ENCODE measurements at regions not wholly inside any gene's neighbourhood (a gene's known extent, or its start where the extent isn't known, plus 50 kb on each side); places are given as distances from the start of the nearest gene placed in this dataset.

DNA sequence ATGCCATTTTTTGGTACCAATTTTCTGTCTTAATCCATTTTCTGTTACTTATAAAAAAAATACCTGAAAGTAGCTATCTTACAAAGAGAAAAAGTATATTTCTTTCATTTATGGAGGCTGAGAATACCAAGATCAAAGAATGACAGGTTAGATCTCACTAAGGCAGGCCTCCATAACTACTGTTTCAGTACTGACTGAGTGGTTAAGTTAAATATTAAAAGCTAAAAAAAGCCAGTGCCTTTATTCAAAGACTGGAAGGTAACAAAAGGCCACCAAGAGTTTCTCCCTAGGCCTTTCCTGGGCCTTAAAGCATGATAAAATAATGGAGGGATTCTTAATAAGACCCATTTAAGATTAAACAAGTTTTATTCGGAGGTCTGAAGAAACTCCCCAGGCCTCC, 687.7 kb upstream of the ADGRL4 start:
- intact Hi-C loops (cut with micrococcal nuclease; ENCODE audit: unreplicated experiment): no loop called here
- no peaks in the 10 kb centered on the region for H3K27me3 Mint-ChIP-seq (ENCODE audit: insufficient read depth, unreplicated experiment)
- H3K4me1 ChIP-seq: peaks cover 32% of the 10 kb centered on the region
- no peak overlapping the region for H3K4me3 ChIP-seq (ENCODE audit: low read depth, low read length)
- H3K9me3 Mint-ChIP-seq (ENCODE audit: unreplicated experiment): no peaks in the 10 kb centered on the region
- ChIA-PET POLR2A (no interaction called here), CTCF (no interaction called here)
- no TSS peak for BruUV-seq (replicated peaks)
- TF ChIP-seq, protein P1, sequence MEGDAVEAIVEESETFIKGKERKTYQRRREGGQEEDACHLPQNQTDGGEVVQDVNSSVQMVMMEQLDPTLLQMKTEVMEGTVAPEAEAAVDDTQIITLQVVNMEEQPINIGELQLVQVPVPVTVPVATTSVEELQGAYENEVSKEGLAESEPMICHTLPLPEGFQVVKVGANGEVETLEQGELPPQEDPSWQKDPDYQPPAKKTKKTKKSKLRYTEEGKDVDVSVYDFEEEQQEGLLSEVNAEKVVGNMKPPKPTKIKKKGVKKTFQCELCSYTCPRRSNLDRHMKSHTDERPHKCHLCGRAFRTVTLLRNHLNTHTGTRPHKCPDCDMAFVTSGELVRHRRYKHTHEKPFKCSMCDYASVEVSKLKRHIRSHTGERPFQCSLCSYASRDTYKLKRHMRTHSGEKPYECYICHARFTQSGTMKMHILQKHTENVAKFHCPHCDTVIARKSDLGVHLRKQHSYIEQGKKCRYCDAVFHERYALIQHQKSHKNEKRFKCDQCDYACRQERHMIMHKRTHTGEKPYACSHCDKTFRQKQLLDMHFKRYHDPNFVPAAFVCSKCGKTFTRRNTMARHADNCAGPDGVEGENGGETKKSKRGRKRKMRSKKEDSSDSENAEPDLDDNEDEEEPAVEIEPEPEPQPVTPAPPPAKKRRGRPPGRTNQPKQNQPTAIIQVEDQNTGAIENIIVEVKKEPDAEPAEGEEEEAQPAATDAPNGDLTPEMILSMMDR (IDR thresholded peaks at IDR 0.05; ENCODE audit: insufficient read depth in 1 of 2, low read depth in 1 of 2, low read length in 1 of 2, severe bottlenecking in 1 of 2, unreplicated experiment in 1 of 2): no peak
- peaks cover 25% of the 10 kb centered on the region for H3K4me1 Mint-ChIP-seq (ENCODE audit: low read depth, unreplicated experiment)
- DNase-seq: no peak
- H3K36me3 Mint-ChIP-seq (ENCODE audit: insufficient read depth, unreplicated experiment): no peaks in the 10 kb centered on the region
- no peaks in the 10 kb centered on the region for H3K27me3 ChIP-seq (replicated peaks; ENCODE audit: control insufficient read depth, insufficient read depth, low read length)
- peak overlapping the region; percentile 10 for H3K4me3 Mint-ChIP-seq (ENCODE audit: unreplicated experiment)
- no peaks in the 10 kb centered on the region for H3K36me3 ChIP-seq (ENCODE audit: control insufficient read depth, insufficient read depth, low read length)
- no peaks in the 10 kb centered on the region for H3K9me3 ChIP-seq
- H3K27ac Mint-ChIP-seq (ENCODE audit: unreplicated experiment): peak overlapping the region; percentile 25

DNA sequence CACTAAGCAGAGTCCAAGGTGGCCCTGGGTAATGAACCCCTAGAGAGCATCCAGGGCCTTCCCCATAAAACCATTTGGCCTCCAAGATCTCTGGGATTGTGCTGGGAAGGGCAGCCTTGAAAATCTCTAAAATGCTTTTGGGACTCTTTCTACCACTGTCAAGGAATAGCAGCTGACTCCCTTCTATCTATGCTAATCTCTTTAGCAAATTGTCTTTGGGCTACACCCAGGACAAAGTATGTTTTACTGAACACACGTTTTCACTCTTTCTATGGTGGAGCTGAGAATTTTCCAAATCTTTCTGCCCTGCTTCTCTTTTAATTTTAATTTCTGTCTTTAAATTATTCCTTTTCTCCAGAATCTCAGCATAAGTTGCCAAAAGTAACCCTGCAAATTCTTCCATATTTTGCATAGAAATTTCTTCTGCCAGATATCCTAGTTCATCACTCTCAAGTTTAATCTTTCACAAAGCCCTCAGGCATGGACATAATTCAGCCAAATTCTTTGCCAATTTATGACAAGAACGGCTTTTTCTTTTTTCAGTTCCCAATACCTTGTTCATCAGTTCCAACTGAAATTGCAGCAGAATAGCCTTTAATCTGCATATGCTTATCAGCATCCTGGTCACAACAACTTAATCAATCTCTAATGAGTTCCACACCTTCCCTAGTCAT, 687.0 kb upstream of the ADGRL4 start:
- CTCF ChIA-PET: no interaction called here
- no peaks in the 10 kb centered on the region for H3K36me3 Mint-ChIP-seq (ENCODE audit: insufficient read depth, unreplicated experiment)
- peaks cover 32% of the 10 kb centered on the region for H3K4me1 ChIP-seq
- peak overlapping the region; percentile 10 for H3K4me3 Mint-ChIP-seq (ENCODE audit: unreplicated experiment)
- peak overlapping the region; percentile 25 for H3K27ac Mint-ChIP-seq (ENCODE audit: unreplicated experiment)
- TF ChIP-seq, protein P1 (IDR thresholded peaks at IDR 0.05; ENCODE audit: insufficient read depth in 1 of 2, low read depth in 1 of 2, low read length in 1 of 2, severe bottlenecking in 1 of 2, unreplicated experiment in 1 of 2): no peak
- no peaks in the 10 kb centered on the region for H3K27me3 ChIP-seq (replicated peaks; ENCODE audit: control insufficient read depth, insufficient read depth, low read length)
- H3K9me3 ChIP-seq: no peaks in the 10 kb centered on the region
- no peaks in the 10 kb centered on the region for H3K27me3 Mint-ChIP-seq (ENCODE audit: insufficient read depth, unreplicated experiment)
- H3K4me3 ChIP-seq (ENCODE audit: low read depth, low read length): no peak overlapping the region
- no peak for DNase-seq
- no peaks in the 10 kb centered on the region for H3K9me3 Mint-ChIP-seq (ENCODE audit: unreplicated experiment)
- peaks cover 25% of the 10 kb centered on the region for H3K4me1 Mint-ChIP-seq (ENCODE audit: low read depth, unreplicated experiment)
- intact Hi-C loops (cut with micrococcal nuclease; ENCODE audit: unreplicated experiment): no loop called here
- POLR2A ChIA-PET: no interaction called here
- H3K36me3 ChIP-seq (ENCODE audit: control insufficient read depth, insufficient read depth, low read length): no peaks in the 10 kb centered on the region
- BruUV-seq (replicated peaks): no TSS peak

DNA sequence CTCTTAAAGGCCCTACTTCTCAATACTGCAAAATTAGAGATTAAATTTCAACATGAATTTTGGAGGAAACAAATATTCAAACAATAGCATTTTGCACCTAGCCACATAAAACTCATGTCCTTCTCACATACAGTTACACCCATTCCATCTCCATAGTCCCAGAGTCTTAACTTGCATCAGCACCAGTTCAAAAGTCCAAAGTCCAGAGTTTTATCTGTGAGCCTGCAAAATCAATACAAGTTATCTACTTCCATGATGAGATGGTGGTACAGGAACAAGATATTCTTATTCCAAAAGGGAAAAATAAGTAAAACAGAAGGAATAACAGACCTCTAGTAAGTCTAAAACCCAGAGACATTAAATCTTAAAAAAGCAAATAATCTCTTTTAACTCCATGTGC, 686.0 kb upstream of the ADGRL4 start:
- CTCF ChIA-PET: no interaction called here
- no TSS peak for BruUV-seq (replicated peaks)
- TF ChIP-seq, protein P1 (IDR thresholded peaks at IDR 0.05; ENCODE audit: insufficient read depth in 1 of 2, low read depth in 1 of 2, low read length in 1 of 2, severe bottlenecking in 1 of 2, unreplicated experiment in 1 of 2): no peak
- intact Hi-C loops (cut with micrococcal nuclease; ENCODE audit: unreplicated experiment): no loop called here
- DNase-seq: no peak
- H3K9me3 Mint-ChIP-seq (ENCODE audit: unreplicated experiment): no peaks in the 10 kb centered on the region
- H3K4me3 Mint-ChIP-seq (ENCODE audit: unreplicated experiment): no peak overlapping the region
- Histone ChIP-seq H3K4me1 (peaks cover 32% of the 10 kb centered on the region), H3K4me3 (ENCODE audit: low read depth, low read length) (no peak overlapping the region), H3K27me3 (replicated peaks; ENCODE audit: control insufficient read depth, insufficient read depth, low read length) (no peaks in the 10 kb centered on the region), H3K36me3 (ENCODE audit: control insufficient read depth, insufficient read depth, low read length) (no peaks in the 10 kb centered on the region), H3K9me3 (no peaks in the 10 kb centered on the region)
- POLR2A ChIA-PET: no interaction called here
- peaks cover 25% of the 10 kb centered on the region for H3K4me1 Mint-ChIP-seq (ENCODE audit: low read depth, unreplicated experiment)
- H3K36me3 Mint-ChIP-seq (ENCODE audit: insufficient read depth, unreplicated experiment): no peaks in the 10 kb centered on the region
- H3K27ac Mint-ChIP-seq (ENCODE audit: unreplicated experiment): no peak overlapping the region
- H3K27me3 Mint-ChIP-seq (ENCODE audit: insufficient read depth, unreplicated experiment): no peaks in the 10 kb centered on the region

All from Caco-2 (cell line).